ENCODE measurements at regions not wholly inside any gene's neighbourhood (a gene's known extent, or its start where the extent isn't known, plus 50 kb on each side); places are given as distances from the start of the nearest gene placed in this dataset.
"Not testable (repeated sequence)": the region's sequence is repeated elsewhere in the genome, so short reads cannot be mapped to it uniquely, and the experiment has no call there.

- DNase-seq, result no peak
Measured at GRCh38 chr19:37303591-37304171, 67.2 kb upstream of the ZNF527 start.

- DNase-seq, result no peak
Measured at GRCh38 chr19:37304190-37304883, 66.6 kb upstream of the ZNF527 start.

- DNase-seq, result no peak
Measured at GRCh38 chr19:37304884-37305255, 66.0 kb upstream of the ZNF527 start.

GRCh38 chr19:37306383-37306963 is 64.4 kb upstream of the ZNF527 start:
- no peak for DNase-seq

GRCh38 chr19:37309834-37310575 is 60.9 kb upstream of the ZNF527 start:
- DNase-seq, result peak; percentile 41

- DNase-seq, result peak; percentile 54
Measured at GRCh38 chr19:37312531-37313334, 58.2 kb upstream of the ZNF527 start.

GRCh38 chr19:37313335-37313627 is 57.6 kb upstream of the ZNF527 start:
- DNase-seq, result no peak

- DNase-seq, result peak; percentile 98
Measured at GRCh38 chr19:37317403-37318209, 53.3 kb upstream of the ZNF527 start.

- DNase-seq, result not testable (repeated sequence)
Measured at GRCh38 chr19:37320988-37321387, 49.9 kb upstream of the ZNF527 start.

All from CD4-positive, alpha-beta T cell treated with Interleukin-4 for 4 hours (primary cell).